Body of pancreas (tissue), 4 donors: ENCODE measurements at regions not wholly inside any gene's neighbourhood (a gene's known extent, or its start where the extent isn't known, plus 50 kb on each side); places are given as distances from the start of the nearest gene placed in this dataset.
A peak's percentile ranks its signal among the peaks of the same experiment; 100 is the strongest.

Experiments
- ATAC-seq: fragments of 150-250 bp; one replicate; pipeline ENCODE4 v1.9.1; 2016
- DNase-seq, 4 donors: peaks; one replicate each; pipeline ENCODE4 v3.0.0-alpha.2; 2019
- H3K27ac ChIP-seq, 4 donors: fragments of 200-600 bp; sonication (generic); 1 replicate in 3 of 4; 2 replicates in 1 of 4; pipeline versions ENCODE4 v1.5.1 to v1.6.1; 2016 to 2019; ENCODE audit warnings: mild to moderate bottlenecking in 1 of 4, mixed read lengths in 1 of 4, moderate library complexity in 1 of 4
- H3K27me3 ChIP-seq, 2 donors: fragments of 200-600 bp; sonication (generic); one replicate each; pipeline ENCODE4 v1.6.0; 2016; ENCODE audit warnings: mild to moderate bottlenecking in 1 of 2
- H3K36me3 ChIP-seq, 2 donors: fragments of 200-600 bp; sonication (generic); replicated peaks in 1 of 2; 2 replicates each; pipeline ENCODE4 v1.5.1; 2016; ENCODE audit warnings: low read depth in 2 of 2; ENCODE audit not compliant: insufficient read depth in 1 of 2
- H3K4me1 ChIP-seq: fragments of 200-600 bp; sonication (generic); one replicate; pipeline ENCODE4 v1.6.0; 2016
- H3K4me3 ChIP-seq, 2 donors: fragments of 200-600 bp; sonication (generic); 1 replicate in 1 of 2; 2 replicates in 1 of 2; pipeline ENCODE4 v1.5.1; 2016 to 2019
- H3K9me3 ChIP-seq, 3 donors: fragments of 200-600 bp; sonication (generic); 1 replicate in 2 of 3; 2 replicates in 1 of 3; pipeline ENCODE4 v1.5.1; 2016
- POLR2A ChIP-seq, 3 donors: fragments of 450-650 bp; IDR thresholded peaks; one replicate each; pipeline ENCODE4 v1.6.1; 2016; ENCODE audit warnings: antibody characterized with exemption in 3 of 3, mild to moderate bottlenecking in 2 of 3
- WGBS, 2 donors: methylation state at CpG; one replicate each; pipeline ENCODE4 v1.1.5; 2017; 5-methylcytosine and 5-hydroxymethylcytosine counted together
- intact Hi-C: fragments of 100-400 bp; cut with DNase I; formaldehyde crosslinking; loops from one replicate; pipeline ENCODE4 v1.15.1; 2023
- TF ChIP-seq, protein P1 (sequence below), 7 experiments: fragments of 450-650 bp in 4 of 7; fragments of 200-600 bp in 3 of 7; sonication (generic) in 3 of 7; IDR thresholded peaks; one replicate each; pipeline ENCODE4 v1.5.1; 2016 to 2019; ENCODE audit warnings: antibody characterized with exemption in 7 of 7

- peaks cover 20% of the 10 kb centered on the region for H3K4me1 ChIP-seq
- ATAC-seq = no peak
- H3K9me3 ChIP-seq = no peaks in the 10 kb centered on the region
- TF ChIP-seq, protein P1, sequence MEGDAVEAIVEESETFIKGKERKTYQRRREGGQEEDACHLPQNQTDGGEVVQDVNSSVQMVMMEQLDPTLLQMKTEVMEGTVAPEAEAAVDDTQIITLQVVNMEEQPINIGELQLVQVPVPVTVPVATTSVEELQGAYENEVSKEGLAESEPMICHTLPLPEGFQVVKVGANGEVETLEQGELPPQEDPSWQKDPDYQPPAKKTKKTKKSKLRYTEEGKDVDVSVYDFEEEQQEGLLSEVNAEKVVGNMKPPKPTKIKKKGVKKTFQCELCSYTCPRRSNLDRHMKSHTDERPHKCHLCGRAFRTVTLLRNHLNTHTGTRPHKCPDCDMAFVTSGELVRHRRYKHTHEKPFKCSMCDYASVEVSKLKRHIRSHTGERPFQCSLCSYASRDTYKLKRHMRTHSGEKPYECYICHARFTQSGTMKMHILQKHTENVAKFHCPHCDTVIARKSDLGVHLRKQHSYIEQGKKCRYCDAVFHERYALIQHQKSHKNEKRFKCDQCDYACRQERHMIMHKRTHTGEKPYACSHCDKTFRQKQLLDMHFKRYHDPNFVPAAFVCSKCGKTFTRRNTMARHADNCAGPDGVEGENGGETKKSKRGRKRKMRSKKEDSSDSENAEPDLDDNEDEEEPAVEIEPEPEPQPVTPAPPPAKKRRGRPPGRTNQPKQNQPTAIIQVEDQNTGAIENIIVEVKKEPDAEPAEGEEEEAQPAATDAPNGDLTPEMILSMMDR (IDR thresholded peaks at IDR 0.05) = no peak
- TF ChIP-seq POLR2A (IDR thresholded peaks at IDR 0.05) = no peak
- no peak overlapping the region for H3K4me3 ChIP-seq
- no peaks in the 10 kb centered on the region for H3K27me3 ChIP-seq
- intact Hi-C loops = no loop called here
- 94 to 100% methylated on average over 1 of the region's 1 CpG for WGBS, 2 donors
- no peaks in the 10 kb centered on the region for H3K36me3 ChIP-seq
- H3K27ac ChIP-seq = peak overlapping the region in 1 of 4 donors; percentile 43
- DNase-seq = peak in 1 of 4 donors; percentile 34
Observed at GRCh38 chr2:120547662-120548061, 188.0 kb upstream of the GLI2 start.

DNA sequence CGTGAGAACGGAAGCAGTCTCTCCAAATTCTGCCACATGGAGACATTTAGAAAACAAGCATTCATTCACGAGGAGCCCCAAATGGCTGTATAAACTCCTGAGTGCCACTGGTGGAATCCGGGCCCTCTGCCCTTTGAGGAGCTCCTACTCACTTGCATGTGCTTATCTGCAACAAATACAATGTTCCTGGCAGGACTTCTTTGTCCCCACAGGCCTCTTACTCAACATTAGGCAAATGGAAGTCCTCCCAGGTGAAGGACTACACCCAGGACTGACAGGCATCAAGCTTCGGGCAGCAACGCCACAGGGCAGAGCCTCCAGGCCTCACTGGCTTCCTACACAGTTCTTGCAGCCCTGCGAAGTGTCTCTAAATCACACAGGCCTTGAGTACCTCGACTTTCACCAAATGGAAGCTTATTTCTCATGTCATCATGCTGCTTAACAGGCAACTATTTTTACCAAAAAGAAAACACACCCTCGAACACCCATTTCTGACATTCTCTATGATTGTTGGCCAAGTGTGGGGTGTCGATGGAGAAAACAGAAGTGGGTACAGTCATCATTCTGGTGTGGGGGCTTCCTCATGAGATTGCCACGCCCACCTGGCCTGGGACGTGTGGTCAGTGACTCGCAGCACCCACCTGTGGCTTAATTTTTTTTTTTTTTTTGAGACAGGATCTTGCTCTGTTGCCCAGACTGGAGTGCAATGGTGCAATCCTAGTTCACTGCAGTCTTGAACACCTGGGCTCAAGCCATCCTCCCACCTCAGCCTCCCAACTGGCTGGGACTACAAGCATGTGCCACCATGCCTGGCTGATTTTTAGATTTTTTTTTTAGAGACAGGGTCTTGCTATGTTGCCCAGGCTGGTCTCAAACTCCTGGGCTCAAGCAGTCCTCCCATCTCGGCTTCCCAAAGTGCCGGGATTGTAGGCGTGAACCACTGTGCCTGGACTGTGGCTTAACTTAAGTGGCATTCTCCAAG is 186.8 kb upstream of the GLI2 start:
- Histone ChIP-seq H3K9me3 (no peaks in the 10 kb centered on the region), H3K4me3 (no peak overlapping the region), H3K36me3 (no peaks in the 10 kb centered on the region), H3K4me1 (peaks cover 30% of the 10 kb centered on the region), H3K27ac (peak overlapping the region in 3 of 4 donors; percentile 36 to 45 (median 43)), H3K27me3 (no peaks in the 10 kb centered on the region)
- WGBS, 2 donors = 80 to 90% methylated on average over 15 to 16 of the region's 16 CpGs
- intact Hi-C loops = no loop called here
- DNase-seq (peak in 3 of 4 donors; percentile 66 to 69 (median 68)), ATAC-seq (no peak)
- TF ChIP-seq, protein P1 (IDR thresholded peaks at IDR 0.05) = no peak
- peak in 1 of 3 donors; percentile 12 for TF ChIP-seq POLR2A (IDR thresholded peaks at IDR 0.05)

DNA sequence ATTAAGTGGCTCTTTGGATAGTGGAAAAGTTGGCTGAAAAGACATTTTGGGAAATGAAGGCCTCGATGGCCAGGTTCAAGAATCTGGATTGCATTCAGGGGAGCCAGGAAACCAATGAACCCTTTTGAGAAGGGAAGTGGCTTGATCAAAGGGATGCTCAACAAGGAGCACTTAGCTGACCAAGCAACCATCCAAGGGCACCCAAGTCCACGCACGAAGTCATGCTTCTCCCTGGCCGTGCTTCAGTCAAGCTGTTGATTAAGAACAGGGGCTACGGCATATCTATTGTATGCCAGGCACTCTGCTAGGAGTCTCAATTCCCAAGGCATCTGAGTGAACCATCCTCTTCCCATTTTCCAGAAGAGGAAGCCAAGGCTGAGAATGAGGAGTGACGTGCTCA is 185.8 kb upstream of the GLI2 start:
- intact Hi-C loops = no loop called here
- H3K4me1 ChIP-seq = peaks cover 30% of the 10 kb centered on the region
- no peak for DNase-seq
- WGBS, 2 donors = 84 to 89% methylated on average over 6 of the region's 6 CpGs
- no peaks in the 10 kb centered on the region for H3K9me3 ChIP-seq
- H3K4me3 ChIP-seq = no peak overlapping the region
- peak overlapping the region in 1 of 4 donors; percentile 45 for H3K27ac ChIP-seq
- no peak for TF ChIP-seq POLR2A (IDR thresholded peaks at IDR 0.05)
- TF ChIP-seq, protein P1 (IDR thresholded peaks at IDR 0.05) = no peak
- H3K36me3 ChIP-seq = no peaks in the 10 kb centered on the region
- ATAC-seq = no peak
- no peaks in the 10 kb centered on the region for H3K27me3 ChIP-seq

GRCh38 chr2:120550282-120550681 is 185.4 kb upstream of the GLI2 start:
- DNase-seq = no peak
- peaks cover 30% of the 10 kb centered on the region for H3K4me1 ChIP-seq
- no peaks in the 10 kb centered on the region for H3K9me3 ChIP-seq
- no peak for ATAC-seq
- WGBS, 2 donors = 86 to 89% methylated on average over 4 of the region's 4 CpGs
- no peak overlapping the region for H3K4me3 ChIP-seq
- TF ChIP-seq, protein P1 (IDR thresholded peaks at IDR 0.05) = no peak
- TF ChIP-seq POLR2A (IDR thresholded peaks at IDR 0.05) = no peak
- intact Hi-C loops = no loop called here
- H3K36me3 ChIP-seq = no peaks in the 10 kb centered on the region
- H3K27me3 ChIP-seq = no peaks in the 10 kb centered on the region
- peak overlapping the region in 1 of 4 donors; percentile 45 for H3K27ac ChIP-seq
